Keratinocyte (primary cell): ENCODE measurements at regions not wholly inside any gene's neighbourhood (a gene's known extent, or its start where the extent isn't known, plus 50 kb on each side); places are given as distances from the start of the nearest gene placed in this dataset.
A peak's percentile ranks its signal among the peaks of the same experiment; 100 is the strongest.

Experiments
- DNase-seq: peaks from one replicate; pipeline ENCODE4 v3.0.0-alpha.2; 2011; ENCODE audit warnings: low read depth, missing footprints, low spot score
- FAIRE-seq: peaks from 2 replicates; lab custom pipeline; 2011; peaks lifted over from hg19 to GRCh38; lab: Jason Lieb, UNC
- H2AFZ ChIP-seq: 2 replicates; pipeline ENCODE4 v1.6.0; 2012; ENCODE audit warnings: low read length, control low read depth, inconsistent platforms; ENCODE audit not compliant: control insufficient read depth
- H3K27ac ChIP-seq: 2 replicates; pipeline ENCODE4 v1.5.1; 2011; ENCODE audit warnings: low read length; ENCODE audit not compliant: control insufficient read depth, insufficient read depth
- H3K27me3 ChIP-seq: 3 replicates; pipeline ENCODE4 v1.6.0; 2011; ENCODE audit warnings: low read length; ENCODE audit not compliant: control insufficient read depth, insufficient read depth; ENCODE audit errors: extremely low read depth
- H3K36me3 ChIP-seq, 2 experiments: 2 replicates in 1 of 2; 3 replicates in 1 of 2; pipeline ENCODE4 v1.5.1; 2011; ENCODE audit warnings: low read length in 2 of 2, mild to moderate bottlenecking in 1 of 2; ENCODE audit not compliant: control insufficient read depth in 2 of 2, insufficient read depth in 2 of 2; ENCODE audit errors: extremely low read depth in 1 of 2
- H3K4me1 ChIP-seq: 3 replicates; pipeline ENCODE4 v1.5.1; 2011; ENCODE audit warnings: low read length; ENCODE audit not compliant: control insufficient read depth, insufficient read depth; ENCODE audit errors: extremely low read depth
- H3K4me2 ChIP-seq: 3 replicates; pipeline ENCODE4 v1.6.0; 2011; ENCODE audit warnings: low read depth, low read length; ENCODE audit not compliant: control insufficient read depth, insufficient read depth; ENCODE audit errors: extremely low read depth
- H3K4me3 ChIP-seq, 3 experiments: fragments of 200-600 bp in 1 of 3; sonication (generic) in 1 of 3; 2 replicates in 2 of 3; 3 replicates in 1 of 3; pipeline ENCODE4 v1.5.1; 2011 to 2016; ENCODE audit warnings: low read length in 3 of 3, mild to moderate bottlenecking in 3 of 3, control low read depth in 2 of 3, inconsistent platforms in 1 of 3, low read depth in 1 of 3, mixed read lengths in 1 of 3, mixed run types in 1 of 3, moderate library complexity in 1 of 3; ENCODE audit not compliant: control insufficient read depth in 2 of 3, insufficient read depth in 2 of 3; ENCODE audit errors: extremely low read depth in 1 of 3
- H3K79me2 ChIP-seq: 2 replicates; pipeline ENCODE4 v1.6.0; 2012; ENCODE audit warnings: low read length; ENCODE audit not compliant: control insufficient read depth, insufficient read depth
- H3K9ac ChIP-seq: 3 replicates; pipeline ENCODE4 v1.6.0; 2011; ENCODE audit warnings: low read length; ENCODE audit not compliant: control insufficient read depth, insufficient read depth; ENCODE audit errors: extremely low read depth
- H3K9me1 ChIP-seq: 3 replicates; pipeline ENCODE4 v1.6.0; 2011; ENCODE audit warnings: low read length; ENCODE audit not compliant: control insufficient read depth, insufficient read depth; ENCODE audit errors: extremely low read depth
- H3K9me3 ChIP-seq: 2 replicates; pipeline ENCODE4 v1.5.1; 2012; ENCODE audit warnings: low read depth, low read length; ENCODE audit not compliant: control insufficient read depth
- H4K20me1 ChIP-seq: 3 replicates; pipeline ENCODE4 v1.6.0; 2011; ENCODE audit warnings: low read length; ENCODE audit not compliant: control insufficient read depth, insufficient read depth; ENCODE audit errors: extremely low read depth
- CTCF ChIP-seq, 3 experiments: IDR thresholded peaks in 1 of 3; conservative IDR thresholded peaks in 1 of 3; optimal IDR thresholded peaks in 1 of 3; 2 replicates in 2 of 3; 3 replicates in 1 of 3; pipeline versions ENCODE3 to v1.5.1; 2011; ENCODE audit warnings: low read length in 3 of 3, mild to moderate bottlenecking in 3 of 3, moderate library complexity in 2 of 3, control low read depth in 1 of 3, inconsistent platforms in 1 of 3; ENCODE audit not compliant: insufficient read depth in 2 of 3; ENCODE audit errors: extremely low read depth in 1 of 3
- EZH2 ChIP-seq: IDR thresholded peaks from one replicate; pipeline ENCODE4 v1.6.1; 2012; ENCODE audit warnings: inconsistent platforms, mild to moderate bottlenecking, low read length, moderate library complexity
- dilution Hi-C: fragments of 300-500 bp; cut with MboI; formaldehyde crosslinking; loops from one replicate; pipeline ENCODE4 v1.7.0; 2020; ENCODE audit warnings: low sequenced_read_pairs; ENCODE audit not compliant: extremely low pct_ligation_motif_present

- no peak overlapping the region for H3K4me2 ChIP-seq
- peaks cover 3% of the 10 kb centered on the region for H3K9me1 ChIP-seq
- FAIRE-seq (no peak), DNase-seq (no peak)
- H3K79me2 ChIP-seq: no peaks in the 10 kb centered on the region
- no peak overlapping the region for H2AFZ ChIP-seq
- H3K4me1 ChIP-seq: peaks cover 53% of the 10 kb centered on the region
- H3K27ac ChIP-seq: no peak overlapping the region
- no peaks in the 10 kb centered on the region for H3K36me3 ChIP-seq
- H3K9me3 ChIP-seq: no peaks in the 10 kb centered on the region
- H3K9ac ChIP-seq: no peak overlapping the region
- TF ChIP-seq EZH2: no peak
- dilution Hi-C loops: no loop called here
- no peaks in the 10 kb centered on the region for H3K27me3 ChIP-seq
- H4K20me1 ChIP-seq: no peaks in the 10 kb centered on the region
- H3K4me3 ChIP-seq: no peak overlapping the region
Observed at GRCh38 chr14:50010752-50011151, 105.6 kb downstream of the VCPKMT start.

DNA sequence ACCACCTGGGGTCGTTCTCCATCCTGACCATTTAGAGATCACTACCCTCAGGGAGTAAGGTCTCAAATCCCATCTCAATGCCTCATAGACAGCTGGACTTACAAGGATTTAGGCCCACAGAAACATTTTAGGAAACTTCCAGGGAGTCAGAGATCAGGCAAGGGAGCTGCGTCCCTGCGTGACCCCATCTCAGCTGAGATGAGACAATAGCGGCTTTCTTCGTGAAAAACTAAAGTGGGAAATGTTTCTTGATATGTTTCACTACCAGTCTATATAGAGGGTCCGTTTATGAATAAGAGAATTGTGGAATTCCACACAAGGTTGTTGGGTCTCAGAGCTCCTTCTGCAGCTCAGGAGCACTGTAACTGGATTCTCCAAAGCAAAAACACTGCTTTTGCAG lies 105.1 kb downstream of the VCPKMT start:
- Histone ChIP-seq H3K9me3 (no peaks in the 10 kb centered on the region), H3K36me3 (no peaks in the 10 kb centered on the region), H3K4me1 (peaks cover 53% of the 10 kb centered on the region), H2AFZ (no peak overlapping the region), H3K9me1 (peaks cover 3% of the 10 kb centered on the region), H3K4me3 (no peak overlapping the region), H4K20me1 (no peaks in the 10 kb centered on the region), H3K79me2 (no peaks in the 10 kb centered on the region), H3K27ac (no peak overlapping the region), H3K4me2 (no peak overlapping the region), H3K27me3 (no peaks in the 10 kb centered on the region), H3K9ac (no peak overlapping the region)
- no peak for TF ChIP-seq CTCF (optimal IDR thresholded peaks at IDR 0.05 in 1 of 3, IDR thresholded peaks at IDR 0.05 in 1 of 3, conservative IDR thresholded peaks at IDR 0.05 in 1 of 3; ENCODE audit: extremely low read depth in 1 of 3, insufficient read depth in 2 of 3, low read length in 3 of 3)
- TF ChIP-seq EZH2: no peak
- dilution Hi-C loops: no loop called here
- DNase-seq (no peak), FAIRE-seq (no peak)

DNA sequence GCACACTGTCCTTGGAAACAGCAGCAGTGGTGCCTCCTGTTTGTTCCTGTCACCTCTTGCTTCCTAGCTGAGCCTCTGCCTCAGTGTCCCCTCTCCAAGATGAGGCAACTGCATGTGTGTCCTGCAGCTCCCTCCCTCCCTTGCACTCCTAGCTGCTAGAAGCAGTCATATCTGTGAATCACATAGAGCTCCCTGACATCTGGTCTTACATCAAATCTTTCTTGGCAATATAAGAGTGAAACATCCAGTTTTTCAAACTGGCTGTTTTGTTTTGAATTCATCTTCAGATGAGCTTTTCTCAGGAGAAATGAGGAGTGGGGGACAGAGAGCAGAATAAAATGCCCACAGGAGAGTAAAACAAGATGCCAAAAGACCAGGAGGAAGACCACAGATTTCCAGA lies 103.7 kb downstream of the VCPKMT start:
- dilution Hi-C loops: no loop called here
- no peaks in the 10 kb centered on the region for H3K36me3 ChIP-seq
- H3K9me1 ChIP-seq: peaks cover 3% of the 10 kb centered on the region
- H3K27me3 ChIP-seq: no peaks in the 10 kb centered on the region
- H3K4me1 ChIP-seq: peaks cover 42% of the 10 kb centered on the region
- DNase-seq (no peak), FAIRE-seq (peak; percentile 81)
- H3K27ac ChIP-seq: peak overlapping the region; percentile 86
- H2AFZ ChIP-seq: no peak overlapping the region
- no peaks in the 10 kb centered on the region for H4K20me1 ChIP-seq
- peak overlapping the region; percentile 41 for H3K9ac ChIP-seq
- TF ChIP-seq EZH2: no peak
- no peak for TF ChIP-seq CTCF (optimal IDR thresholded peaks at IDR 0.05 in 1 of 3, IDR thresholded peaks at IDR 0.05 in 1 of 3, conservative IDR thresholded peaks at IDR 0.05 in 1 of 3; ENCODE audit: extremely low read depth in 1 of 3, insufficient read depth in 2 of 3, low read length in 3 of 3)
- no peaks in the 10 kb centered on the region for H3K79me2 ChIP-seq
- H3K4me3 ChIP-seq: no peak overlapping the region
- no peaks in the 10 kb centered on the region for H3K9me3 ChIP-seq
- H3K4me2 ChIP-seq: no peak overlapping the region
